HEK293 (cell line): ENCODE measurements at regions not wholly inside any gene's neighbourhood (a gene's known extent, or its start where the extent isn't known, plus 50 kb on each side); places are given as distances from the start of the nearest gene placed in this dataset.

Experiments
- CTCF ChIA-PET: fragments of 350-600 bp; formaldehyde crosslinking; extraction: SDS; loops from one replicate; lab custom pipeline; 2021; ENCODE audit warnings: antibody characterized with exemption; lab: Yijun Ruan, JAX
- POLR2A ChIA-PET: fragments of 300-600 bp; formaldehyde crosslinking; extraction: SDS; loops from one replicate; lab custom pipeline; 2020; ENCODE audit warnings: antibody characterized with exemption, inconsistent platforms; lab: Yijun Ruan, JAX
- H3K27ac ChIP-seq: fragments of 200-500 bp; sonication (Bioruptor generic); 2 replicates; pipeline ENCODE4 v1.5.1; 2014; ENCODE audit warnings: low read depth, low read length, control low read depth, inconsistent platforms; ENCODE audit errors: extremely low read depth
- H3K36me3 ChIP-seq, 2 experiments: fragments of 200-500 bp in 1 of 2; sonication (Bioruptor generic) in 1 of 2; 1 replicate in 1 of 2; 2 replicates in 1 of 2; pipeline ENCODE4 v1.5.1; 2014 to 2017; ENCODE audit warnings: inconsistent platforms in 2 of 2, low read length in 2 of 2; ENCODE audit not compliant: control insufficient read depth in 2 of 2, insufficient read depth in 1 of 2
- H3K4me1 ChIP-seq: fragments of 200-500 bp; sonication (Bioruptor generic); 2 replicates; pipeline ENCODE4 v1.5.1; 2014; ENCODE audit warnings: mild to moderate bottlenecking, low read length, inconsistent platforms; ENCODE audit not compliant: control insufficient read depth, insufficient read depth
- H3K4me3 ChIP-seq: 2 replicates; pipeline ENCODE4 v1.5.1; 2011; ENCODE audit warnings: low read depth, mild to moderate bottlenecking, control low read depth, low read length, moderate library complexity
- H3K9me3 ChIP-seq: fragments of 200-500 bp; sonication (Bioruptor generic); 2 replicates; pipeline ENCODE4 v1.5.1; 2014; ENCODE audit warnings: low read depth, low read length, inconsistent platforms; ENCODE audit not compliant: control insufficient read depth, insufficient read depth
- BCL6B ChIP-seq: fragments of 450-650 bp; formaldehyde crosslinking; IDR thresholded peaks from 2 replicates; pipeline ENCODE4 v1.5.1; 2017; ENCODE audit warnings: missing biosample characterization, missing genetic modification characterization
- GLI2 ChIP-seq: fragments of 450-650 bp; formaldehyde crosslinking; IDR thresholded peaks from 2 replicates; pipeline ENCODE4; 2017; ENCODE audit warnings: missing biosample characterization, missing genetic modification characterization, low read depth, borderline replicate concordance
- IKZF3 ChIP-seq: fragments of 450-650 bp; IDR thresholded peaks from 2 replicates; pipeline ENCODE4 v1.5.0; 2018; ENCODE audit warnings: missing biosample characterization, mild to moderate bottlenecking, missing genetic modification characterization, moderate library complexity
- MEIS1 ChIP-seq: sonication (generic); formaldehyde crosslinking; IDR thresholded peaks from 2 replicates; pipeline ENCODE4 v1.8.1; 2022; ENCODE audit warnings: missing genetic modification reagents, mild to moderate bottlenecking, borderline replicate concordance
- OVOL3 ChIP-seq: fragments of 450-650 bp; formaldehyde crosslinking; IDR thresholded peaks from 2 replicates; pipeline ENCODE4 v1.5.1; 2016; ENCODE audit warnings: missing biosample characterization, missing genetic modification characterization
- REST ChIP-seq: fragments of 450-650 bp; formaldehyde crosslinking; IDR thresholded peaks from 2 replicates; pipeline ENCODE4 v1.5.1; 2016; ENCODE audit warnings: missing biosample characterization, missing genetic modification characterization
- SCRT2 ChIP-seq: fragments of 450-650 bp; formaldehyde crosslinking; IDR thresholded peaks from 2 replicates; pipeline ENCODE4 v1.5.1; 2016; ENCODE audit warnings: missing biosample characterization, missing genetic modification characterization
- SP3 ChIP-seq: fragments of 450-650 bp; formaldehyde crosslinking; IDR thresholded peaks from 2 replicates; pipeline ENCODE4 v1.5.1; 2016; ENCODE audit warnings: missing biosample characterization, missing genetic modification characterization
- YY2 ChIP-seq: fragments of 450-650 bp; formaldehyde crosslinking; IDR thresholded peaks from 2 replicates; pipeline ENCODE4 v1.5.1; 2016; ENCODE audit warnings: missing biosample characterization, missing genetic modification characterization
- ZFP37 ChIP-seq: fragments of 450-650 bp; formaldehyde crosslinking; IDR thresholded peaks from 2 replicates; pipeline ENCODE4 v1.5.1; 2016; ENCODE audit warnings: missing biosample characterization, missing genetic modification characterization
- ZNF19 ChIP-seq: fragments of 450-650 bp; formaldehyde crosslinking; IDR thresholded peaks from 2 replicates; pipeline ENCODE4; 2016; ENCODE audit warnings: missing biosample characterization, missing genetic modification characterization, low read depth
- ZNF239 ChIP-seq: fragments of 450-650 bp; formaldehyde crosslinking; IDR thresholded peaks from 2 replicates; pipeline ENCODE4 v1.5.1; 2016; ENCODE audit warnings: missing biosample characterization, missing genetic modification characterization
- ZNF280C ChIP-seq: fragments of 450-650 bp; formaldehyde crosslinking; IDR thresholded peaks from 2 replicates; pipeline ENCODE4 v1.5.1; 2016; ENCODE audit warnings: missing biosample characterization, missing genetic modification characterization
- ZNF350 ChIP-seq: fragments of 450-650 bp; formaldehyde crosslinking; IDR thresholded peaks from 2 replicates; pipeline ENCODE4 v1.5.0; 2017; ENCODE audit warnings: missing biosample characterization, mild to moderate bottlenecking, missing genetic modification characterization
- ZNF548 ChIP-seq: fragments of 450-650 bp; formaldehyde crosslinking; IDR thresholded peaks from 2 replicates; pipeline ENCODE4 v1.5.1; 2016; ENCODE audit warnings: missing biosample characterization, missing genetic modification characterization
- ZNF677 ChIP-seq: fragments of 450-650 bp; IDR thresholded peaks from 2 replicates; pipeline ENCODE4 v1.5.0; 2018; ENCODE audit warnings: missing biosample characterization, mild to moderate bottlenecking, missing genetic modification characterization, moderate library complexity
- ZNF704 ChIP-seq: fragments of 450-650 bp; formaldehyde crosslinking; IDR thresholded peaks from 2 replicates; pipeline ENCODE4 v1.5.1; 2016; ENCODE audit warnings: missing biosample characterization, missing genetic modification characterization
- ZNF768 ChIP-seq: fragments of 450-650 bp; formaldehyde crosslinking; IDR thresholded peaks from 2 replicates; pipeline ENCODE4 v1.5.1; 2018; ENCODE audit warnings: missing biosample characterization, mild to moderate bottlenecking, missing genetic modification characterization
- ZNF777 ChIP-seq: fragments of 450-650 bp; formaldehyde crosslinking; IDR thresholded peaks from 2 replicates; pipeline ENCODE4 v1.5.1; 2017; ENCODE audit warnings: missing biosample characterization, missing genetic modification characterization, borderline replicate concordance
- ZNF792 ChIP-seq: fragments of 450-650 bp; formaldehyde crosslinking; IDR thresholded peaks from 2 replicates; pipeline ENCODE4 v1.5.1; 2016; ENCODE audit warnings: missing biosample characterization, missing genetic modification characterization
- TF ChIP-seq, protein P1 (sequence below): fragments of 450-650 bp; formaldehyde crosslinking; optimal IDR thresholded peaks from 2 replicates; pipeline ENCODE3; 2016; ENCODE audit warnings: missing biosample characterization, mild to moderate bottlenecking, missing genetic modification characterization
- TF ChIP-seq, protein P2 (sequence below): fragments of 450-650 bp; formaldehyde crosslinking; conservative IDR thresholded peaks from 2 replicates; pipeline ENCODE4 v1.5.1; 2016; ENCODE audit warnings: low read depth, missing biosample characterization, missing genetic modification characterization

GRCh38 chr18:71116535-71116934 is 827.7 kb downstream of the SOCS6 start:
- CTCF ChIA-PET, result no interaction called here
- Histone ChIP-seq H3K9me3 (no peaks in the 10 kb centered on the region), H3K4me1 (no peaks in the 10 kb centered on the region), H3K4me3 (no peak overlapping the region), H3K36me3 (no peaks in the 10 kb centered on the region), H3K27ac (no peak overlapping the region)
- TF ChIP-seq IKZF3 (tag by site-specific recombination), result no peak
- no peak for TF ChIP-seq ZNF239 (tag by site-specific recombination)
- TF ChIP-seq, protein P1, sequence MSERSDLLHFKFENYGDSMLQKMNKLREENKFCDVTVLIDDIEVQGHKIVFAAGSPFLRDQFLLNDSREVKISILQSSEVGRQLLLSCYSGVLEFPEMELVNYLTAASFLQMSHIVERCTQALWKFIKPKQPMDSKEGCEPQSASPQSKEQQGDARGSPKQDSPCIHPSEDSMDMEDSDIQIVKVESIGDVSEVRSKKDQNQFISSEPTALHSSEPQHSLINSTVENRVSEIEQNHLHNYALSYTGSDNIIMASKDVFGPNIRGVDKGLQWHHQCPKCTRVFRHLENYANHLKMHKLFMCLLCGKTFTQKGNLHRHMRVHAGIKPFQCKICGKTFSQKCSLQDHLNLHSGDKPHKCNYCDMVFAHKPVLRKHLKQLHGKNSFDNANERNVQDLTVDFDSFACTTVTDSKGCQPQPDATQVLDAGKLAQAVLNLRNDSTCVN (tag by site-specific recombination), result no peak
- TF ChIP-seq ZNF768 (tag by site-specific recombination), result no peak
- TF ChIP-seq ZNF792, result no peak
- no peak for TF ChIP-seq ZNF280C (tag by site-specific recombination)
- no peak for TF ChIP-seq OVOL3
- no peak for TF ChIP-seq ZNF777 (tag by site-specific recombination)
- TF ChIP-seq ZFP37 (tag by site-specific recombination), result no peak
- no peak for TF ChIP-seq ZNF19
- no peak for TF ChIP-seq ZNF350 (tag by site-specific recombination)
- TF ChIP-seq SP3 (tag by site-specific recombination), result no peak
- TF ChIP-seq, protein P2, sequence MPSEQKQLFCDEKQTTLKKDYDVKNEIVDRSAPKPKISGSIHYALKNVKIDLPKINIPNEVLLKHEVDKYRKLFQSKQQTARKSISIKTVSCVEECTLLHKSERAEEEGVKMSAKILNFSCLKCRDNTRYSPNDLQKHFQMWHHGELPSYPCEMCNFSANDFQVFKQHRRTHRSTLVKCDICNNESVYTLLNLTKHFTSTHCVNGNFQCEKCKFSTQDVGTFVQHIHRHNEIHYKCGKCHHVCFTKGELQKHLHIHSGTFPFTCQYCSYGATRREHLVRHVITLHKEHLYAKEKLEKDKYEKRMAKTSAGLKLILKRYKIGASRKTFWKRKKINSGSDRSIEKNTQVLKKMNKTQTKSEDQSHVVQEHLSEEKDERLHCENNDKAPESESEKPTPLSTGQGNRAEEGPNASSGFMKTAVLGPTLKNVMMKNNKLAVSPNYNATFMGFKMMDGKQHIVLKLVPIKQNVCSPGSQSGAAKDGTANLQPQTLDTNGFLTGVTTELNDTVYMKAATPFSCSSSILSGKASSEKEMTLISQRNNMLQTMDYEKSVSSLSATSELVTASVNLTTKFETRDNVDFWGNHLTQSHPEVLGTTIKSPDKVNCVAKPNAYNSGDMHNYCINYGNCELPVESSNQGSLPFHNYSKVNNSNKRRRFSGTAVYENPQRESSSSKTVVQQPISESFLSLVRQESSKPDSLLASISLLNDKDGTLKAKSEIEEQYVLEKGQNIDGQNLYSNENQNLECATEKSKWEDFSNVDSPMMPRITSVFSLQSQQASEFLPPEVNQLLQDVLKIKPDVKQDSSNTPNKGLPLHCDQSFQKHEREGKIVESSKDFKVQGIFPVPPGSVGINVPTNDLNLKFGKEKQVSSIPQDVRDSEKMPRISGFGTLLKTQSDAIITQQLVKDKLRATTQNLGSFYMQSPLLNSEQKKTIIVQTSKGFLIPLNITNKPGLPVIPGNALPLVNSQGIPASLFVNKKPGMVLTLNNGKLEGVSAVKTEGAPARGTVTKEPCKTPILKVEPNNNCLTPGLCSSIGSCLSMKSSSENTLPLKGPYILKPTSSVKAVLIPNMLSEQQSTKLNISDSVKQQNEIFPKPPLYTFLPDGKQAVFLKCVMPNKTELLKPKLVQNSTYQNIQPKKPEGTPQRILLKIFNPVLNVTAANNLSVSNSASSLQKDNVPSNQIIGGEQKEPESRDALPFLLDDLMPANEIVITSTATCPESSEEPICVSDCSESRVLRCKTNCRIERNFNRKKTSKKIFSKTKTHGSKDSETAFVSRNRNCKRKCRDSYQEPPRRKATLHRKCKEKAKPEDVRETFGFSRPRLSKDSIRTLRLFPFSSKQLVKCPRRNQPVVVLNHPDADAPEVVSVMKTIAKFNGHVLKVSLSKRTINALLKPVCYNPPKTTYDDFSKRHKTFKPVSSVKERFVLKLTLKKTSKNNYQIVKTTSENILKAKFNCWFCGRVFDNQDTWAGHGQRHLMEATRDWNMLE (tag by site-specific recombination), result no peak
- no peak for TF ChIP-seq YY2 (tag by site-specific recombination)
- POLR2A ChIA-PET, result no interaction called here

DNA sequence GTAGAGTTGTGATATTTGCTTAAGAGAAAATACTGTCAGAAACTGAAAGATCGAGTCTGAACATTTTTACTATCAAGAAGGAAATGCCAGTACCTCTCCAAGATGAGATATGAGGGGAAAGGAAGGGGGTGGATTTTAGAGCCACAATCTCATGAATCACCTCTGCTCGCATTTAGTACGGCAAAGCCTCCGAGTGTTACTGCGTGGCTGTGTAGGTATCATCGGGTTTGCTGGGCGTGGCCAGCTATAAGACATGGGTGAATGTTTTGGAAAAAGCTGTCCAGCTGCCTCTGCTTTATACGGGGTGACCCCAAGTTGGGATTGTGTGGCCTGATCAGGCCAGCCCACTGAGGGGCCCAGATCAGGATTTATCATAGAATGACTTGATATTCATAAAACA is 826.4 kb downstream of the SOCS6 start:
- Histone ChIP-seq H3K4me1 (no peaks in the 10 kb centered on the region), H3K9me3 (no peaks in the 10 kb centered on the region), H3K4me3 (no peak overlapping the region), H3K27ac (no peak overlapping the region), H3K36me3 (no peaks in the 10 kb centered on the region)
- CTCF ChIA-PET, result no interaction called here
- POLR2A ChIA-PET, result no interaction called here
- TF ChIP-seq ZNF704 (tag by site-specific recombination), result no peak
- no peak for TF ChIP-seq MEIS1
- TF ChIP-seq BCL6B (tag by site-specific recombination), result no peak
- TF ChIP-seq ZNF548, result no peak
- TF ChIP-seq SCRT2, result no peak
- TF ChIP-seq REST (tag by site-specific recombination), result no peak
- no peak for TF ChIP-seq GLI2 (tag by site-specific recombination)
- TF ChIP-seq ZNF677, result no peak
